Uterus (tissue), 2 donors: ENCODE measurements at regions not wholly inside any gene's neighbourhood (a gene's known extent, or its start where the extent isn't known, plus 50 kb on each side); places are given as distances from the start of the nearest gene placed in this dataset.

Source experiments
- CTCF ChIP-seq, 4 experiments: fragments of 200-600 bp in 2 of 4; fragments of 450-650 bp in 2 of 4; sonication (generic) in 2 of 4; IDR thresholded peaks; one replicate each; pipeline ENCODE4 v1.5.1; 2016 to 2019; ENCODE audit warnings: antibody characterized with exemption in 4 of 4, mild to moderate bottlenecking in 2 of 4, moderate library complexity in 1 of 4
- POLR2A ChIP-seq, 2 donors: fragments of 450-650 bp; IDR thresholded peaks; one replicate each; pipeline ENCODE4 v1.6.1; 2016; ENCODE audit warnings: antibody characterized with exemption in 2 of 2, mild to moderate bottlenecking in 1 of 2, moderate library complexity in 1 of 2

GRCh38 chr7:140269004-140269638 is 92.3 kb upstream of the KDM7A start:
- TF ChIP-seq CTCF (IDR thresholded peaks at IDR 0.05) (no peak), POLR2A (IDR thresholded peaks at IDR 0.05) (no peak)
